ENCODE measurements at regions not wholly inside any gene's neighbourhood (a gene's known extent, or its start where the extent isn't known, plus 50 kb on each side); places are given as distances from the start of the nearest gene placed in this dataset.
A peak's percentile ranks its signal among the peaks of the same experiment; 100 is the strongest.

DNA sequence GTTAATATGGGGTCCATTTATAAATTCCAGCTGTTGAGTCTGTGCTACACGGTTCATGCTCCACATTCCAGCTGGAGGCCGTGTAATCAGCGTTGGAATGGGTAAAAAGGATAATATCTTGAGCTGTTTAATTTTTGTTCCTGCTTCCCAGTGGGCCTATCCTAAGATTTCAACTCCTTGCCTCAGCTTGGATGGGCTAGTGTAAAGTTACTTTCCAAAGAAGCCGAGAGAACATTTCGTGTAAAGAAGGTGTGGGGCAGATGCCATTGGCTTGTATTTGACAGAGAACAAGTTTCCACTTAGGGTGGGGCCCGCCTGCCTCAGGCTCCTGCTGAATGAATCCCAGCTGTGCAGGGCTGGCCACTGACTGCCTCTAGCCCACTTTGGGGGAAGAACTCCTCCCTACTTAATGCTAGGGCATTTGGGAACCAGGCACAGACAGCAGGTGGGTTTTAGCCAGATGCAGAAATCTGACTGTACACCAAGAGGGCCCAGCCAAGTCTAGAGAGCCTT lies 125.9 kb upstream of the LYZL2 start:
- Histone ChIP-seq H3K36me3 (no peaks in the 10 kb centered on the region), H3K27me3 (no peaks in the 10 kb centered on the region), H4K20me1 (ENCODE audit: low read depth) (no peaks in the 10 kb centered on the region), H3K79me2 (ENCODE audit: low read depth) (no peaks in the 10 kb centered on the region), H3K4me3 (no peak overlapping the region), H3F3A (ENCODE audit: low read depth) (no peaks in the 10 kb centered on the region), H2AFZ (replicated peaks) (no peak overlapping the region), H3K9me3 (ENCODE audit: low read depth) (no peaks in the 10 kb centered on the region), H3K9ac (no peak overlapping the region), H3K27ac (no peak overlapping the region), H3K4me2 (no peak overlapping the region), H3K4me1 (no peaks in the 10 kb centered on the region)
- no peak overlapping the region for H3K4me3 Mint-ChIP-seq
- H3K27me3 Mint-ChIP-seq (ENCODE audit: insufficient read depth, low read depth): peaks cover 7% of the 10 kb centered on the region
- H3K4me1 Mint-ChIP-seq: peaks cover 11% of the 10 kb centered on the region
- DNase-seq (ENCODE audit: low spot score): no peak
- TF ChIP-seq EZH2phosphoT487 (IDR thresholded peaks at IDR 0.05) (no peak), EZH2 (IDR thresholded peaks at IDR 0.05) (no peak)
- TF ChIP-seq, protein P1, sequence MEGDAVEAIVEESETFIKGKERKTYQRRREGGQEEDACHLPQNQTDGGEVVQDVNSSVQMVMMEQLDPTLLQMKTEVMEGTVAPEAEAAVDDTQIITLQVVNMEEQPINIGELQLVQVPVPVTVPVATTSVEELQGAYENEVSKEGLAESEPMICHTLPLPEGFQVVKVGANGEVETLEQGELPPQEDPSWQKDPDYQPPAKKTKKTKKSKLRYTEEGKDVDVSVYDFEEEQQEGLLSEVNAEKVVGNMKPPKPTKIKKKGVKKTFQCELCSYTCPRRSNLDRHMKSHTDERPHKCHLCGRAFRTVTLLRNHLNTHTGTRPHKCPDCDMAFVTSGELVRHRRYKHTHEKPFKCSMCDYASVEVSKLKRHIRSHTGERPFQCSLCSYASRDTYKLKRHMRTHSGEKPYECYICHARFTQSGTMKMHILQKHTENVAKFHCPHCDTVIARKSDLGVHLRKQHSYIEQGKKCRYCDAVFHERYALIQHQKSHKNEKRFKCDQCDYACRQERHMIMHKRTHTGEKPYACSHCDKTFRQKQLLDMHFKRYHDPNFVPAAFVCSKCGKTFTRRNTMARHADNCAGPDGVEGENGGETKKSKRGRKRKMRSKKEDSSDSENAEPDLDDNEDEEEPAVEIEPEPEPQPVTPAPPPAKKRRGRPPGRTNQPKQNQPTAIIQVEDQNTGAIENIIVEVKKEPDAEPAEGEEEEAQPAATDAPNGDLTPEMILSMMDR (IDR thresholded peaks at IDR 0.05): no peak
- no peaks in the 10 kb centered on the region for H3K36me3 Mint-ChIP-seq
- no peak overlapping the region for H3K27ac Mint-ChIP-seq
- H3K9me3 Mint-ChIP-seq: no peaks in the 10 kb centered on the region

DNA sequence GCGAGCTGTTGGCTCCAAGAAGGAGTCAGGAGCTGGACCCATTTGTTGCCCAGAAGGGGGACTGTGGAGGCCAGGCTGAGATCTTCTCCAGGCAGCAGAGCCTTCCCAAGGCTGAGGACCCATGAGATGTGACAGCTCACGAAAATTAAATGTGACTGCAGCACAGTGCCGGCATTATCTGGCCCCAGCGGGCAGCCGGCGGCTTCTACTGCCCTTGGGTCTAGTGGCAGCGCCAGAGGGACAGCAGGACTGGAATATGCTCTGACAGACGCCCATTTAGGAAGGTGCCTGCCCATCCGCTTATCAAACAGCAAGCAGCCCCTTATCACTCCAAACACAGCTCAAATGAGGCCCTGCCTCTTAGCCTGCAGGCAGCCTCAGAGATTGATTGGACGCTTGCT lies 122.9 kb upstream of the LYZL2 start:
- Histone ChIP-seq H3K4me1 (no peaks in the 10 kb centered on the region), H4K20me1 (ENCODE audit: low read depth) (no peaks in the 10 kb centered on the region), H3K36me3 (no peaks in the 10 kb centered on the region), H3K9ac (no peak overlapping the region), H3K27me3 (no peaks in the 10 kb centered on the region), H3K4me2 (no peak overlapping the region), H3K27ac (no peak overlapping the region), H3K4me3 (no peak overlapping the region), H3F3A (ENCODE audit: low read depth) (no peaks in the 10 kb centered on the region), H3K9me3 (ENCODE audit: low read depth) (no peaks in the 10 kb centered on the region), H2AFZ (replicated peaks) (peak overlapping the region; percentile 63), H3K79me2 (ENCODE audit: low read depth) (no peaks in the 10 kb centered on the region)
- Mint-ChIP-seq H3K4me1 (peaks cover 11% of the 10 kb centered on the region), H3K4me3 (no peak overlapping the region), H3K9me3 (no peaks in the 10 kb centered on the region), H3K27me3 (ENCODE audit: insufficient read depth, low read depth) (peaks cover 12% of the 10 kb centered on the region), H3K27ac (no peak overlapping the region), H3K36me3 (no peaks in the 10 kb centered on the region)
- TF ChIP-seq EZH2 (IDR thresholded peaks at IDR 0.05): no peak
- no peak for TF ChIP-seq EZH2phosphoT487 (IDR thresholded peaks at IDR 0.05)
- TF ChIP-seq, protein P1 (IDR thresholded peaks at IDR 0.05): no peak
- DNase-seq (ENCODE audit: low spot score): no peak

DNA sequence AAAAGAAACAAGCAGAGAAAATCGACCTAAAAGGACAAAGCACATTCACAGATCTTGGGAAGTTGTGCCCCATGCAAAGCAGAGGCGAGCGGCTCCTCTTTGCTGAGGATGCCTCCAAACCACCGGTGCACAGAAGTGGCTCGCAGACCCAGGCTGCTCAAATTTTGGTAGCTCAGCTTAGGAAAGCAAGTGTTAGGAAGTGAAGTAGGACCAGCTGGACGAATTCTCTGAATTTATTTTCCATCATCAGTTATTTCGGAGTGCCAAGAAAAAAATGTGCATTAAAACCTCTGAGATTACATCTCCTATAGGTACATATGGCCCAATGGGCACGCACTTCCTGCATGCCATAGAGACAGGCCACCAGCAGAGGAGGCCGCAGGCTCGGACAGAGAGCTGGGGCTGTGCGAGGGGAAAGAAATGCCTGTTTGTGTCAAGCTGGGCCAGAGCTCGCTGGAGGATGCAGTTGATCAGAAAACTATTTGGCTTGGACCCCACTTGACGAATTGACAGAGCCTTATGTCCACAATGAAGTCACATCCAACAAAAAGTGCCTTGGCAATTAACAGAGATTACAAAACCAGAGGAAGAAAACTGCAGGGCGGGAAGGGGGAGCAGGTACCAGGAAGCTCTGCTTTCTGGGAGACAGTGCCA lies 122.3 kb upstream of the LYZL2 start:
- Histone ChIP-seq H3K4me2 (no peak overlapping the region), H3K4me1 (no peaks in the 10 kb centered on the region), H3K4me3 (no peak overlapping the region), H3K9me3 (ENCODE audit: low read depth) (no peaks in the 10 kb centered on the region), H4K20me1 (ENCODE audit: low read depth) (no peaks in the 10 kb centered on the region), H3K9ac (no peak overlapping the region), H3K27me3 (no peaks in the 10 kb centered on the region), H3K27ac (no peak overlapping the region), H2AFZ (replicated peaks) (peak overlapping the region; percentile 63), H3K79me2 (ENCODE audit: low read depth) (no peaks in the 10 kb centered on the region), H3F3A (ENCODE audit: low read depth) (no peaks in the 10 kb centered on the region), H3K36me3 (no peaks in the 10 kb centered on the region)
- H3K36me3 Mint-ChIP-seq: no peaks in the 10 kb centered on the region
- peak; percentile 84 for DNase-seq (ENCODE audit: low spot score)
- TF ChIP-seq, protein P1 (IDR thresholded peaks at IDR 0.05): peak; percentile 93
- no peak for TF ChIP-seq EZH2phosphoT487 (IDR thresholded peaks at IDR 0.05)
- peaks cover 11% of the 10 kb centered on the region for H3K4me1 Mint-ChIP-seq
- H3K9me3 Mint-ChIP-seq: no peaks in the 10 kb centered on the region
- H3K27ac Mint-ChIP-seq: peak overlapping the region; percentile 67
- H3K4me3 Mint-ChIP-seq: no peak overlapping the region
- peaks cover 12% of the 10 kb centered on the region for H3K27me3 Mint-ChIP-seq (ENCODE audit: insufficient read depth, low read depth)
